Kidney (tissue), 13 donors: ENCODE measurements at regions not wholly inside any gene's neighbourhood (a gene's known extent, or its start where the extent isn't known, plus 50 kb on each side); places are given as distances from the start of the nearest gene placed in this dataset.

Experiments used
- DNase-seq, 5 donors: peaks; one replicate each; pipeline ENCODE4 v3.0.0-alpha.2; 2013 to 2020
- FAIRE-seq: peaks from 2 replicates; lab custom pipeline; 2012; peaks lifted over from hg19 to GRCh38; lab: Jason Lieb, UNC
- H3K27ac ChIP-seq, 2 donors: one replicate each; pipeline ENCODE4 v1.7.0; 2013; ENCODE audit warnings: low read depth in 2 of 2, low read length in 2 of 2, inconsistent platforms in 1 of 2
- H3K27me3 ChIP-seq: one replicate; pipeline ENCODE4 v1.7.1; 2013; ENCODE audit warnings: low read length, inconsistent platforms; ENCODE audit not compliant: control insufficient read depth, insufficient read depth
- H3K36me3 ChIP-seq, 3 donors: one replicate each; pipeline versions ENCODE4 v1.7.0 to v1.7.1; 2013; ENCODE audit warnings: low read length in 3 of 3, control low read depth in 1 of 3, inconsistent platforms in 1 of 3; ENCODE audit not compliant: insufficient read depth in 3 of 3, control insufficient read depth in 2 of 3
- H3K4me1 ChIP-seq, 3 donors: one replicate each; pipeline versions ENCODE4 v1.7.0 to v1.7.1; 2013; ENCODE audit warnings: low read length in 3 of 3, inconsistent platforms in 1 of 3, low read depth in 1 of 3; ENCODE audit not compliant: control insufficient read depth in 2 of 3, insufficient read depth in 2 of 3
- H3K4me3 ChIP-seq, 3 donors: one replicate each; pipeline versions ENCODE4 v1.7.0 to v1.8.1; 2013; ENCODE audit warnings: low read length in 3 of 3, control low read depth in 1 of 3, inconsistent platforms in 1 of 3
- H3K9ac ChIP-seq, 3 donors: one replicate each; pipeline versions ENCODE4 v1.7.0 to v1.7.1; 2013; ENCODE audit warnings: low read length in 3 of 3, control low read depth in 1 of 3, inconsistent platforms in 1 of 3
- H3K9me3 ChIP-seq, 3 donors: one replicate each; pipeline versions ENCODE4 v1.7.0 to v1.7.1; 2013; ENCODE audit warnings: low read length in 3 of 3, control low read depth in 1 of 3, inconsistent platforms in 1 of 3; ENCODE audit not compliant: control insufficient read depth in 2 of 3, insufficient read depth in 1 of 3
- intact Hi-C: fragments of 100-400 bp; cut with DNase I; formaldehyde crosslinking; loops from one replicate; pipeline ENCODE4 v1.11.1; 2022
- TF ChIP-seq, protein P1 (sequence below): IDR thresholded peaks from 3 replicates; pipeline ENCODE4 v1.5.1; 2012; ENCODE audit warnings: mild to moderate bottlenecking, moderate library complexity, borderline replicate concordance; ENCODE audit not compliant: insufficient read depth; ENCODE audit errors: extremely low read depth
- donor health status: control.
- donor health status: control.
- donor health status: control.
- donor health status: control.
- donor health status: control.
- donor health status: DM: yes; HTN: yes; CAD: no.
- donor health status: Normal renal cell carcinoma (clear cell type).

DNA sequence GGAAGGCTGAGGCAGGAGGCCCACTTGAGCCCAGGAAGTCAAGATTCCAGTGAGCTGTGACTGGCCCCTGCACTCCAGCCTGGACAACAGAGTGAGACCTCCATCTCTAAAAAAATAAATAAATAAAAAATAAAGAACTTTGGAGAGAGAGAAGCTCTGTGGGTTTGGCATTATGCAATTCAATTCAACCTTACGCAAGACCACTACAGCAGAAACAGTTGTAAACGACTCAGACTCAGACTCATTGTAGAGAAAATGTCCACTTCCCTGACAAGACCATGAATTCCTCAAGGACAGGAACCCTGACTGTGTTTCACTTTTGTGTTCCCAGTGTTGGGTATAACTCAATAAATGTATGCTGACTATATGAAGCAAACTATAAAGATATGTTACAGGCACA, 90.3 kb upstream of the C3orf80 start:
- TF ChIP-seq, protein P1, sequence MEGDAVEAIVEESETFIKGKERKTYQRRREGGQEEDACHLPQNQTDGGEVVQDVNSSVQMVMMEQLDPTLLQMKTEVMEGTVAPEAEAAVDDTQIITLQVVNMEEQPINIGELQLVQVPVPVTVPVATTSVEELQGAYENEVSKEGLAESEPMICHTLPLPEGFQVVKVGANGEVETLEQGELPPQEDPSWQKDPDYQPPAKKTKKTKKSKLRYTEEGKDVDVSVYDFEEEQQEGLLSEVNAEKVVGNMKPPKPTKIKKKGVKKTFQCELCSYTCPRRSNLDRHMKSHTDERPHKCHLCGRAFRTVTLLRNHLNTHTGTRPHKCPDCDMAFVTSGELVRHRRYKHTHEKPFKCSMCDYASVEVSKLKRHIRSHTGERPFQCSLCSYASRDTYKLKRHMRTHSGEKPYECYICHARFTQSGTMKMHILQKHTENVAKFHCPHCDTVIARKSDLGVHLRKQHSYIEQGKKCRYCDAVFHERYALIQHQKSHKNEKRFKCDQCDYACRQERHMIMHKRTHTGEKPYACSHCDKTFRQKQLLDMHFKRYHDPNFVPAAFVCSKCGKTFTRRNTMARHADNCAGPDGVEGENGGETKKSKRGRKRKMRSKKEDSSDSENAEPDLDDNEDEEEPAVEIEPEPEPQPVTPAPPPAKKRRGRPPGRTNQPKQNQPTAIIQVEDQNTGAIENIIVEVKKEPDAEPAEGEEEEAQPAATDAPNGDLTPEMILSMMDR = no peak
- FAIRE-seq (no peak), DNase-seq (no peak)
- Histone ChIP-seq H3K4me3 (no peak overlapping the region), H3K27me3 (no peaks in the 10 kb centered on the region), H3K27ac (no peak overlapping the region), H3K9ac (no peak overlapping the region), H3K36me3 (no peaks in the 10 kb centered on the region), H3K4me1 (no peaks in the 10 kb centered on the region), H3K9me3 (no peaks in the 10 kb centered on the region)
- intact Hi-C loops = no loop called here

DNA sequence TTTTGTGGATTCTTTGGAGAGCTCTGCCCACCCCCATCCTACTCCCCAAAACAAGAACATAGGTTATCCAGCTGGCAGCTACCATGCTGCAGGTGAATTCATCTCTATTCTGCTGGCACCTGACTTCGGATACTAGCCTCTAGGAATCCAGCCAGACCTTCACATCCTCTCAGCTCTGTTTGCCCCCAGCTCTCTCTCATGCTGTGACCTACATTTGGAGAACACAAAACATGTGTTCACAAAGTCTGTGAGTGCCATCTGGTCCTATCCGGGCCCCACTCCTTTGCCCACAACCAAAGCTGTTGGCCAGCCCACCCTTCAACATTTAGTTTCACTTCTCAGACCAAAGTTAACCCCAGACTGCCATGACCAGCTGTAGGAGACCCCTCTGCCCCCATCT, 89.4 kb upstream of the C3orf80 start:
- intact Hi-C loops = no loop called here
- Histone ChIP-seq H3K36me3 (no peaks in the 10 kb centered on the region), H3K4me1 (no peaks in the 10 kb centered on the region), H3K9me3 (no peaks in the 10 kb centered on the region), H3K27ac (no peak overlapping the region), H3K27me3 (no peaks in the 10 kb centered on the region), H3K9ac (no peak overlapping the region), H3K4me3 (no peak overlapping the region)
- TF ChIP-seq, protein P1 = no peak
- FAIRE-seq (no peak), DNase-seq (no peak)

DNA sequence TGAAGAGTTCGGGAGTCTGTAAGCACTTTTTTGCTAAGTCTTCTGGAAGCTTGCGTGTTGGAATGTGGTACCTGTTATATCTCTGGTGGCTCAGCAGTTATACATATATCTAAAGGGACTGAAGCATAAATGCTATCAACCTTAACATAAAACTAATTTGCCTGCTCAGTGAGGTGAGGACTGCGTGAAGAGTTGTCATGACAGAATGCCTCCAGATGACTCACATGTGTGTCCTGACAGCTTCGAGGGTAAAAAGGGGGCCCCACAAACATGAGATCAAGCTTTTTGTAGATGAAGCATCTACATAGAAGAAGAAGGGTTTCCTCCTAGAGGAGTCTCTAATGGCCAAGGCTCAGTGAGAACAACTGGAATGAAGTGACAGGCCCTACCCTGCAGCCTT, 88.8 kb upstream of the C3orf80 start:
- Histone ChIP-seq H3K27me3 (no peaks in the 10 kb centered on the region), H3K9me3 (no peaks in the 10 kb centered on the region), H3K4me1 (no peaks in the 10 kb centered on the region), H3K36me3 (no peaks in the 10 kb centered on the region), H3K4me3 (no peak overlapping the region), H3K27ac (no peak overlapping the region), H3K9ac (no peak overlapping the region)
- TF ChIP-seq, protein P1 = no peak
- FAIRE-seq (no peak), DNase-seq (no peak)
- intact Hi-C loops = no loop called here

DNA sequence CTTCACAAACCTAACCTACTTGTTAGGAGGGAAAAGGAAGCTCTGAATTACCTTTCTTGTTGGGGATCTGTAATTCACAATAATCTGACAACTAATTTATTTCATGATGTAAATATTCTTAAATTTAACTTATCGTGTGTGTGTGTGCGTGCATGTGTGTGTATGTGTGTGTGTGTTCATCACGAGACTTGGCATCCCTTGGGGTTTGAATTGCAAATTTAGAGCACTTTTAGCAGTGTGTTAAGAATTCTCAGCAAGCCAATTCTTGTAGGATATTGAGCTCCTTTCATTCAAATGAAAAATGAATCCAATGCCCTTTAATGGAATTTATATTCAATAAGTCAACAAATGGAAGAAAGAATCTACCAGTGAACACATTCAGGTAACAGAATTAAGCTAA, 85.9 kb upstream of the C3orf80 start:
- H3K9ac ChIP-seq = no peak overlapping the region
- no peaks in the 10 kb centered on the region for H3K4me1 ChIP-seq
- H3K9me3 ChIP-seq = peaks cover 0 to 4% (median 2%) of the 10 kb centered on the region in 3 donors
- H3K36me3 ChIP-seq = no peaks in the 10 kb centered on the region
- H3K27me3 ChIP-seq = no peaks in the 10 kb centered on the region
- intact Hi-C loops = no loop called here
- no peak overlapping the region for H3K27ac ChIP-seq
- TF ChIP-seq, protein P1 = no peak
- H3K4me3 ChIP-seq = no peak overlapping the region
- DNase-seq (no peak), FAIRE-seq (no peak)
